Neural cell (in vitro differentiated cells): ENCODE measurements at regions not wholly inside any gene's neighbourhood (a gene's known extent, or its start where the extent isn't known, plus 50 kb on each side); places are given as distances from the start of the nearest gene placed in this dataset.

Source experiments
- H2AFZ ChIP-seq: fragments of 200-600, 300-800 bp; sonication (generic), shearing (Covaris generic); 2 replicates; pipeline ENCODE4 v1.6.0; 2014; ENCODE audit warnings: low read depth, mild to moderate bottlenecking, antibody characterized with exemption, low read length, moderate library complexity
- H3F3A ChIP-seq: fragments of 200-600 bp; shearing (Covaris generic); 2 replicates; pipeline ENCODE4 v1.6.1; 2016; ENCODE audit warnings: mild to moderate bottlenecking, moderate library complexity, mixed read lengths, antibody characterized with exemption, low read length; ENCODE audit not compliant: insufficient read depth, poor library complexity, severe bottlenecking
- H3K27ac ChIP-seq: fragments of 200-600, 300-800 bp; sonication (generic), shearing (Covaris generic); 2 replicates; pipeline ENCODE4 v1.5.1; 2014; ENCODE audit warnings: mild to moderate bottlenecking, low read length, moderate library complexity
- H3K27me3 ChIP-seq: fragments of 300-800, 200-600 bp; sonication (generic), shearing (Covaris generic); 2 replicates; pipeline ENCODE4 v1.6.0; 2014; ENCODE audit warnings: mild to moderate bottlenecking, low read depth, low read length, moderate library complexity; ENCODE audit not compliant: insufficient read depth
- H3K36me3 ChIP-seq: fragments of 300-800, 200-600 bp; sonication (generic), shearing (Covaris generic); 2 replicates; pipeline ENCODE4 v1.5.1; 2014; ENCODE audit warnings: mild to moderate bottlenecking, antibody characterized with exemption, low read length, moderate library complexity; ENCODE audit not compliant: insufficient read depth
- H3K4me2 ChIP-seq: fragments of 300-800, 200-600 bp; sonication (generic), shearing (Covaris generic); 2 replicates; pipeline ENCODE4 v1.6.0; 2014; ENCODE audit warnings: mild to moderate bottlenecking, low read length
- H3K4me3 ChIP-seq: fragments of 300-800, 200-600 bp; sonication (generic), shearing (Covaris generic); 2 replicates; pipeline ENCODE4 v1.5.1; 2014; ENCODE audit warnings: mild to moderate bottlenecking, low read length, moderate library complexity
- H3K79me2 ChIP-seq: fragments of 200-600 bp; shearing (Covaris generic); replicated peaks from 2 replicates; pipeline ENCODE4 v1.6.0; 2014; ENCODE audit warnings: mild to moderate bottlenecking, low read length, moderate library complexity; ENCODE audit not compliant: insufficient read depth
- H3K9ac ChIP-seq: fragments of 300-800, 200-600 bp; sonication (generic), shearing (Covaris generic); 2 replicates; pipeline ENCODE4 v1.6.1; 2016; ENCODE audit warnings: mild to moderate bottlenecking, low read length, mixed read lengths
- H3K9me2 ChIP-seq: fragments of 200-600 bp; shearing (Covaris generic); 2 replicates; pipeline ENCODE4 v1.6.1; 2016; ENCODE audit warnings: mild to moderate bottlenecking, low read length, mixed read lengths; ENCODE audit not compliant: insufficient read depth
- H3K9me3 ChIP-seq: fragments of 200-600, 300-800 bp; sonication (generic), shearing (Covaris generic); 2 replicates; pipeline ENCODE4 v1.6.1; 2016; ENCODE audit warnings: mild to moderate bottlenecking, mixed run types, low read length, moderate library complexity, mixed read lengths
- H4K20me1 ChIP-seq: fragments of 200-600 bp; shearing (Covaris generic); 2 replicates; pipeline ENCODE4 v1.6.1; 2016; ENCODE audit warnings: mild to moderate bottlenecking, mixed run types; ENCODE audit not compliant: insufficient read depth
- CTCF ChIP-seq: fragments of 450-650 bp; IDR thresholded peaks from 2 replicates; pipeline ENCODE4 v1.5.1; 2014; ENCODE audit warnings: antibody characterized with exemption, mild to moderate bottlenecking, moderate library complexity; ENCODE audit not compliant: poor library complexity, severe bottlenecking
- EP300 ChIP-seq: fragments of 450-650 bp; conservative IDR thresholded peaks from 2 replicates; pipeline ENCODE4 v1.6.1; 2014; ENCODE audit warnings: antibody characterized with exemption, mild to moderate bottlenecking, moderate library complexity; ENCODE audit not compliant: poor library complexity, severe bottlenecking
- EZH2 ChIP-seq: fragments of 200-600, 300-800 bp; shearing (Covaris generic), sonication (generic); IDR thresholded peaks from 2 replicates; pipeline ENCODE4 v1.6.1; 2014; ENCODE audit warnings: antibody characterized with exemption, low read length, borderline replicate concordance, mild to moderate bottlenecking; ENCODE audit not compliant: insufficient read depth, poor library complexity, severe bottlenecking
- MXI1 ChIP-seq: fragments of 450-650 bp; conservative IDR thresholded peaks from 2 replicates; pipeline ENCODE4 v1.6.1; 2014; ENCODE audit warnings: antibody characterized with exemption, mild to moderate bottlenecking; ENCODE audit not compliant: poor library complexity, severe bottlenecking
- POLR2AphosphoS5 ChIP-seq: IDR thresholded peaks from 2 replicates; pipeline ENCODE4 v1.6.1; 2012
- RAD21 ChIP-seq: fragments of 450-650 bp; conservative IDR thresholded peaks from 2 replicates; pipeline ENCODE4 v1.6.1; 2014; ENCODE audit warnings: antibody characterized with exemption, mild to moderate bottlenecking, moderate library complexity
- REST ChIP-seq: IDR thresholded peaks from 2 replicates; pipeline ENCODE4 v1.6.1; 2012; ENCODE audit warnings: borderline replicate concordance
- SMC3 ChIP-seq: fragments of 450-650 bp; conservative IDR thresholded peaks from 2 replicates; pipeline ENCODE4 v1.6.1; 2014; ENCODE audit warnings: antibody characterized with exemption, mild to moderate bottlenecking, moderate library complexity; ENCODE audit not compliant: poor library complexity
- TAF1 ChIP-seq: IDR thresholded peaks from 2 replicates; pipeline ENCODE4 v1.6.1; 2012; ENCODE audit warnings: low read depth

GRCh38 chr20:7410150-7410549 is 530.1 kb downstream of the HAO1 start:
- H2AFZ ChIP-seq, result no peak overlapping the region
- no peak overlapping the region for H3K9ac ChIP-seq
- no peaks in the 10 kb centered on the region for H3K27me3 ChIP-seq
- no peaks in the 10 kb centered on the region for H3F3A ChIP-seq
- TF ChIP-seq EP300, result no peak
- no peak for TF ChIP-seq MXI1
- TF ChIP-seq RAD21, result no peak
- TF ChIP-seq CTCF, result no peak
- TF ChIP-seq REST, result no peak
- no peak for TF ChIP-seq TAF1
- TF ChIP-seq SMC3, result no peak
- TF ChIP-seq POLR2AphosphoS5, result no peak
- TF ChIP-seq EZH2, result no peak
- no peaks in the 10 kb centered on the region for H3K79me2 ChIP-seq
- no peak overlapping the region for H3K27ac ChIP-seq
- H3K4me3 ChIP-seq, result no peak overlapping the region
- H3K9me2 ChIP-seq, result no peaks in the 10 kb centered on the region
- H3K9me3 ChIP-seq, result no peaks in the 10 kb centered on the region
- H3K4me2 ChIP-seq, result no peak overlapping the region
- H3K36me3 ChIP-seq, result no peaks in the 10 kb centered on the region
- no peaks in the 10 kb centered on the region for H4K20me1 ChIP-seq

- H4K20me1 ChIP-seq, result no peaks in the 10 kb centered on the region
- H3K36me3 ChIP-seq, result no peaks in the 10 kb centered on the region
- no peaks in the 10 kb centered on the region for H3F3A ChIP-seq
- no peaks in the 10 kb centered on the region for H3K9me3 ChIP-seq
- H3K9ac ChIP-seq, result no peak overlapping the region
- H2AFZ ChIP-seq, result no peak overlapping the region
- no peak overlapping the region for H3K4me3 ChIP-seq
- no peak overlapping the region for H3K27ac ChIP-seq
- H3K4me2 ChIP-seq, result no peak overlapping the region
- H3K9me2 ChIP-seq, result no peaks in the 10 kb centered on the region
- no peaks in the 10 kb centered on the region for H3K27me3 ChIP-seq
- H3K79me2 ChIP-seq, result no peaks in the 10 kb centered on the region
- no peak for TF ChIP-seq CTCF
- TF ChIP-seq SMC3, result no peak
- no peak for TF ChIP-seq EP300
- no peak for TF ChIP-seq POLR2AphosphoS5
- no peak for TF ChIP-seq TAF1
Observed at GRCh38 chr20:7411075-7411474, 529.2 kb downstream of the HAO1 start.
